Muscle of back (tissue), 3 donors: ENCODE measurements at regions not wholly inside any gene's neighbourhood (a gene's known extent, or its start where the extent isn't known, plus 50 kb on each side); places are given as distances from the start of the nearest gene placed in this dataset.
"Not testable (repeated sequence)": the region's sequence is repeated elsewhere in the genome, so short reads cannot be mapped to it uniquely, and the experiment has no call there.

Source experiments
- DNase-seq, 3 donors: peaks; one replicate each; pipeline versions ENCODE4 v3.0.0 to v3.0.0-alpha.2; 2013

DNA sequence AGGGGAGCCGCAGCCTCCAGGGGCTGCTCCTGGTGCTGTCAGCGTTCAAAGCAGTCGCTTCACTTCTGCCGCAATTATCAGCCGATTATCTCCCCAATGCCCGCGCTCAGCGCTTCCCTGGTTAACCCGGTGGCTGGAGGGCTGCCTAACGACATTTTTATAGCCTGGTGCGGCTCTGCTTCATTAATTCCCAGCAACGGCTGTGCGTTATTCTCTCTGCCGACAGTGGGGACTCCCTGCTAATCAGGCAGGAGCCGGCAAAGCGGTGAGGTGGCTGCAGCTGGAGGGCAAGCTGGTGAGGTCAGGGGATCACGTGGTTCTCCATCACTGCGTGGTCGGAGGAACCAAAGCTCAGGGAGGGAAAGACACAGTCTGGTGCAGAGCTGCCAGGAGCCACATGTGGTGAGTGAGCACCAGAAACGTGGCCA lies 62.9 kb downstream of the GLRX5 start:
- DNase-seq = no peak

DNA sequence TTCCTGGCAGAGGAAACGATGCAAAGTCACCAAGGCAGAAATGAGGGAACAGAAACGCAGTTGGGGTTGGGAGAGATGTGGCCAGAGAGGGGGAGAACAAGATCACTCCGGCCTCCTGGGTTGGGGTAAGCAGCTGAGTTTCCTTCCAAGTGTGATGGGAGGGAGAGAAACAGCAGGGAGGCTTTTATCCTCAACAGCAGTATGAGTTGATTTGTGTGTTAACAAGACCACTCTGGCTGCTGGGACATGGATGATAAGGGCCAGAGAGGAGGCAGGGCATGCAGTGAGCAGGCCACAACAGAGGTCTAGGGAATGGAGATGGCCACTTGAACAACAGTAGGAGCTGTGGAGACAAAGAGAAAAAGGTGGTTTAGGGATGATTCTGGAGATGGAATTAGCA lies 66.8 kb downstream of the GLRX5 start:
- no peak for DNase-seq

DNA sequence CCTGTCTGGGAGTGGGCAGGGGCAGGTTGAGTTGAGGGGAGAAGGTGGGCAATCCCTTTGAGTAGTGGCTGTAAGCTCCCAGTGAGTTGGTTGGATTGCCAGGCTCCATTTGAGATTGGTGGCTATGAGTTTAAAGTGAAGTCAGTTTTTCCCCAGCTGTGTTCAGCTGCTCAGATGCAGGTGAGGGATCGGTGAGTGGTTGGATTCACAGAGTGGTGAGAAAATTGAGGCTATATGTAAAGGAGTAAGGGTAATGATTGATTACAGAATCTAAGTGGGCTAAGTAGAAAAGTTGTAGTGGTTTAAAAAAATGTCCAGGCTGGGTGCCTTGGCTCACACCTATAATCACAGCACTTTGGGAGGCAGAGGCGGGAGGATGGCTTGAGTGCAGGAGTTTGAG lies 68.6 kb downstream of the GLRX5 start:
- no peak for DNase-seq

- DNase-seq = no peak
Observed at GRCh38 chr14:95606266-95606665, 71.4 kb downstream of the GLRX5 start.

DNA sequence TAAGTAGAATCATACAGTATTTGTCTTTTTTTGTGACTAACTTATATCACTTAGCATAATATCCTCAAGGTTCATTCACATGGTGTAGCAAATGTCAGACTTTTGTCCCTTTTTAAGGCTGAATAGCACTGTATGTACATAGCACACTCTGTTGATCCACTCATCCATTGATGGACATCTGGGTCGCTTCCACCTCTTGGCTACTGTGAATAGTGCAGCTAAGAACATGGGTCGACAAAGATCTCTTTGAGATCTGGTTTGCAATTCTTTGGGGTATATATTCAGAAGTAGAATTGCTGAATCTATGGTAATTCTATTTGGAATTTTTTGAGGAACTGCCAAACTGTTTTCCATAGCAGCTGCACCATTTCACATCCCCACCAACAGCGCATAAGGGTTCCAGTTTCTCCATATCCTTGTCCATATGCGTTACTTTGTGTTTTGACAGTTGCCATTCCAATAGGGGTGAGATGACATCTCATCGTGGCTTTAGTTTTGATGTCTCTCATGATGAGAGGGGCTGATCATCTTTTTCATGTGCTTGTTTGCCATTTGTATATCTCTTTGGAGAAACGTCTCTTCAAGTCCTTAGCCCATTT lies 73.9 kb downstream of the GLRX5 start:
- DNase-seq = no peak

DNA sequence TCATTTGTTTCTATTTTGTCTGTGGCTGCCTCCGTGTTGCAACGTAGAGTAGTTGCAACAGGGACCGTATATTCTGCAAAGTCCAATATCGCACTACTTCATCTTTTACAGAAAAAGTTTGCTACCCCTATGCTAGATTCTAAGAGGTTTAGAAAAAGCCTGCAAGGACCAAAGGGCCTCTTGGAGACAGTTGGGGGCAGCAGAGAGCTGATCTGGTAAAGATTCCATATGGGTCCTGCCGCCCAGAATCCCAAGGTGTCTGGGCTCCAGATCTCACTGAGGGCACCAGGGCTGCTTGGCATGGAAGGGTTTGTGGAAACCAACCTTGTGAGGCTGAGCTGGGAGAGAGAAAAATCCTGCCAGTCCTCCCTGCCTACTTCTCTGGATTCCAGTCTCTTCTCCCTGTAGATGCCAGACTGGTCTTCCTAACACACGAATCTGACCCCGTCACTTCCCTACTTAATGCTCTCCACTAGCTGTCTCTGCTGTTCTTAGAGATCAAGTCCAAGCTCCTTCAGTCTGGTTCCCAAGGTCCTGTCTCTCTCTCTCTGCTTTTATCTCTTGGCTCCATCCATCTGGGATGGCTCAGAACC lies 74.6 kb downstream of the GLRX5 start:
- peak in 2 of 3 donors; percentile 5 to 19 for DNase-seq

- DNase-seq = no peak
Observed at GRCh38 chr14:95611293-95611880, 74.8 kb upstream of the TCL1B start.

DNA sequence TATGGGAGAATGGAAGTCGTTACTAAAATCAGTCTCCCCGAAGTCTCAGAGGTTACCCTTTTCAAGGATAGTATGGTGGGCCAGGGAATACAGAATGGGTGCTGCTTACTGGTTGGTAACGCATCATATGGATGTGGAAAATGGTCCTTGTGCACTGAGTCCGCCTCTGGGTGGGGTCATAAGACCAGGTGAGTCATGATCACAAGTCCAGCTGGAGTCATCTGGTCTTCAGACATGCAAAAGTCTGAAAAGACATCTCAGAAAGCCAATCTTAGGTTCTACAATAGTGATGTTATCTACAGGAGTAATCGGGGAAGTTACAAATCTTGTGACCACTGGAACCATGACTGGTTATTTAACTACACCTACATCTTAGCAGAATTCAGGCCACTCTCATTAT lies 71.9 kb upstream of the TCL1B start:
- no peak for DNase-seq

DNA sequence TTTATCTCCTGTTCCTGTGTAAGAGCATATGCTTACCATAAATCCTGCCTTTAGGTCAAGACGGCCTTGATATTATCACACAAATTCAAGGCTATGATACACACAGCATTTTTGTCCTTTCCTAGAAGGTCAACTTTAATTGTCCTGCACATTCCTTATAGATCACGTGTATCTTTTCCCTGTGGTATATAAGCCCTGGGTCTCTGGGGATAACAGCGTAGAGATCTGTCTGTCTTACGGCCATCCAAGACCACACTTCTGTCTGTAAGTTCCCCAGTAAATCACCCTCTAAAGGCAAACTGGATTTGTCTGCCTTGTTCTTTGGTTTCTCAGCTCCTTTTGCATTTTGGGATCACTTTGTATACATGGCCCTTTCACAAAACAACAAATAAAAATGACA lies 69.5 kb upstream of the TCL1B start:
- no peak for DNase-seq

DNA sequence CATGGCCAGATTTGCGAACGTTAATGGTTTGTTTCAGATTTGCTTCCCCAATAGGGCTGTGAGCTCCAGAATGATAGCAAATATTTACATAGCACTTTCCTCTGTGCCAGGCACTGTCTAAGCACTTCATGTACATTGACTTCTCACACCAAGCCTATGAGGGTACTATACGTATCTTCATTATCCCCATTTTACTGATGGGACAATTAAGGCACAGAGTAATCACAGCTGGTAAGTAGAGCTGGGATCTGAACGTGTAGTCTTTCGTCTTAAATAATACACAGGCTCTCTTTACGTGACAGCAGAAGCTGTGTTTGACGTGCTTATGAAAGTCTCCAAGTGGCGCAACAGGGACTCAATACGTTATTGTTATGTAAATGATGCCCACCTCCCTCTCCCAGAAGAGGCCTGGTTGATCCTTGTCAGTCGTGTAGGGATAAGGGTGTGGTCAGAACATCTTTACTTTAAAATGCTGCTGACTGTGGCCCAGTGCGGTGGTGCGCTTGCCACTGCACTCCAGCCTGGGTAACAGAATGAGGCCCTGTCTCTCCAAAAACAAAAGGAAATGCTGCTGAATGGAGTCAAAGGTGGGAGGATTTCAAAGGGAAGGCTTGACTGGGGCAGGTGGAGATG lies 66.3 kb upstream of the TCL1B start:
- DNase-seq = no peak

DNA sequence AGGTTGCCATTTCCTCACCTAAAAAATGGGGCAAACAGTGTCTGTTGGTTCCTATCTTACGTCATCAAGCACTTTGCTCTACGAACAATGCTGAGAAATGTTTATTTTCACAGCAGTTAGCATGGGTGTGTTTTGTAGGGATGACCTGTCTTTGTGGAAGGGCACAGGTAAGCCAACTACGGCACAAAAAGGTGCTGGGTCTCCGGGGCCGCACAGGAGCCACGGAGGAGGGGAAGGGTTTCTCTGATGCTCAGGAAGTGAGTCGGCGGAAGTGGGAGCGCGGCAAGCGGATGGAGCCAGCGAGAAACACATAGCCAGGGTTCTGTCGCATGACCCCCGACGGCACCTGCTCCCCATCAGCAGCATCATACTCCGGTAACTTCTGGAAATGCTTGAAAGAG lies 65.6 kb upstream of the TCL1B start:
- DNase-seq = no peak

DNA sequence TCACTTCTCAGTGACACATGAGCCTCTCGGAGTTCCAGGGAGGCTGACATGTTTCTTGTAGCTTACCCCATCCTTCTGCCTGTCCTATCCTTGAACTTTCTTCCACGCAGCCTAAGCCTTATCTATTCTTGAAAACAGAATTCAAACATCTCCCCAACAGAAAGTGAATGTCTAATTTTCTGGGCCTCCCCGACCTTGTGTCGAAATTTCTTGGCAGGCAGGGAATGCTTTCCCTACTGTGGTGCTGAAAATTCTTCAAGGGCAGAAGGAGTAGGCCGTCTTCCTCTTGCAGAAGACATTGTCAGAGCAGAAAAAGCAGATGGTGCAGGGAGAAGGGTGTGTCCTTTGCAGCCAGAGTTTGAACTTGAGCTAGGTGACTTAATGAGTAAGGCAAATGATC lies 63.0 kb upstream of the TCL1B start:
- DNase-seq = no peak

- DNase-seq = not testable (repeated sequence)
Observed at GRCh38 chr14:95625710-95626109, 60.5 kb upstream of the TCL1B start.

DNA sequence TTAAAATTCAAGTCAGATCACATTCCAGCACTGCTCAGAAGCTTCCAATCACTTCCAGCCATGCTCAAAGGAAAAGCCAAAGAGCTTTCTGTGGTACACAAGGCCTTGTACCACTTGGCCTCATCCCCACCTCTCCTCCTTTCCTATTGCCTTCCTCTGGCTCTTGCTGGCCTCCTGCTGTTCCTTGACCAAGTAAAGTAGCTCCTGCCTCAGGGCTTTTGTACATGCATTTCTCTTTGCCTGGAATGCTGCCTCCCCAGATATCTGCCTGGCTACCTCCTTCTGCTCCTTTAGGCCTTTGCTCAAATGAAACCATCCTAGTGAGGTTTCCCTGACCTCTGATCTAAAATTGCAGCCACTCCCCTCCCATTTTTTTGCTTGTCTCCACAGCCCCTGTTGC lies 51.2 kb upstream of the TCL1B start:
- DNase-seq = no peak
